ENCODE measurements at regions not wholly inside any gene's neighbourhood (a gene's known extent, or its start where the extent isn't known, plus 50 kb on each side); places are given as distances from the start of the nearest gene placed in this dataset.

- TF ChIP-seq CTCF (IDR thresholded peaks at IDR 0.05) = no peak
- Mint-ChIP-seq H3K4me3 (no peak overlapping the region), H3K27me3 (ENCODE audit: low read depth, poor library complexity) (no peaks in the 10 kb centered on the region)
Observed at GRCh38 chr5:106822851-106823250, 847.9 kb downstream of the EFNA5 start.

GRCh38 chr5:106818552-106818951 is 852.2 kb downstream of the EFNA5 start:
- Mint-ChIP-seq H3K27me3 (ENCODE audit: low read depth, poor library complexity) (no peaks in the 10 kb centered on the region), H3K36me3 (ENCODE audit: low read depth) (no peaks in the 10 kb centered on the region), H3K27ac (no peak overlapping the region), H3K9me3 (no peaks in the 10 kb centered on the region), H3K4me1 (no peaks in the 10 kb centered on the region), H3K4me3 (no peak overlapping the region)
- no peak for TF ChIP-seq CTCF (IDR thresholded peaks at IDR 0.05)
- no peak for DNase-seq

More at GRCh38 chr5:106822851-106823250, 847.9 kb downstream of the EFNA5 start:
- Mint-ChIP-seq H3K9me3 (no peaks in the 10 kb centered on the region), H3K27ac (no peak overlapping the region), H3K36me3 (ENCODE audit: low read depth) (no peaks in the 10 kb centered on the region), H3K4me1 (no peaks in the 10 kb centered on the region)
- DNase-seq = no peak

GRCh38 chr5:106814961-106815360 is 855.8 kb downstream of the EFNA5 start:
- no peak for TF ChIP-seq CTCF (IDR thresholded peaks at IDR 0.05)
- no peaks in the 10 kb centered on the region for H3K36me3 Mint-ChIP-seq (ENCODE audit: low read depth)
- no peaks in the 10 kb centered on the region for H3K4me1 Mint-ChIP-seq
- DNase-seq = no peak
- H3K27me3 Mint-ChIP-seq (ENCODE audit: low read depth, poor library complexity) = no peaks in the 10 kb centered on the region
- H3K4me3 Mint-ChIP-seq = no peak overlapping the region
- peaks cover 8% of the 10 kb centered on the region for H3K9me3 Mint-ChIP-seq
- H3K27ac Mint-ChIP-seq = no peak overlapping the region

- H3K27me3 Mint-ChIP-seq (ENCODE audit: low read depth, poor library complexity) = no peaks in the 10 kb centered on the region
- H3K27ac Mint-ChIP-seq = no peak overlapping the region
- no peaks in the 10 kb centered on the region for H3K36me3 Mint-ChIP-seq (ENCODE audit: low read depth)
- H3K9me3 Mint-ChIP-seq = no peaks in the 10 kb centered on the region
- no peak overlapping the region for H3K4me3 Mint-ChIP-seq
- H3K4me1 Mint-ChIP-seq = no peaks in the 10 kb centered on the region
- no peak for DNase-seq
- TF ChIP-seq CTCF (IDR thresholded peaks at IDR 0.05) = no peak
Observed at GRCh38 chr5:106801554-106801953, 869.2 kb downstream of the EFNA5 start.

- no peak for TF ChIP-seq CTCF (IDR thresholded peaks at IDR 0.05)
- Mint-ChIP-seq H3K27ac (no peak overlapping the region), H3K36me3 (ENCODE audit: low read depth) (no peaks in the 10 kb centered on the region), H3K9me3 (no peaks in the 10 kb centered on the region), H3K4me1 (no peaks in the 10 kb centered on the region), H3K4me3 (no peak overlapping the region), H3K27me3 (ENCODE audit: low read depth, poor library complexity) (no peaks in the 10 kb centered on the region)
- no peak for DNase-seq
Observed at GRCh38 chr5:106797996-106798395, 872.7 kb downstream of the EFNA5 start.

GRCh38 chr5:106796081-106796480 is 874.7 kb downstream of the EFNA5 start:
- no peaks in the 10 kb centered on the region for H3K27me3 Mint-ChIP-seq (ENCODE audit: low read depth, poor library complexity)
- no peak for DNase-seq
- H3K27ac Mint-ChIP-seq = no peak overlapping the region
- H3K9me3 Mint-ChIP-seq = no peaks in the 10 kb centered on the region
- no peak overlapping the region for H3K4me3 Mint-ChIP-seq
- H3K4me1 Mint-ChIP-seq = no peaks in the 10 kb centered on the region
- H3K36me3 Mint-ChIP-seq (ENCODE audit: low read depth) = no peaks in the 10 kb centered on the region
- no peak for TF ChIP-seq CTCF (IDR thresholded peaks at IDR 0.05)

Data from nephron progenitor cell (in vitro differentiated cells).